ENCODE measurements at regions not wholly inside any gene's neighbourhood (a gene's known extent, or its start where the extent isn't known, plus 50 kb on each side); places are given as distances from the start of the nearest gene placed in this dataset.
"Not testable (repeated sequence)": the region's sequence is repeated elsewhere in the genome, so short reads cannot be mapped to it uniquely, and the experiment has no call there.

- no peak for DNase-seq (ENCODE audit: low read depth)
Measured at GRCh38 chr9:90523958-90524357, 118.7 kb downstream of the DIRAS2 start.

GRCh38 chr9:90526386-90526785 lies 116.2 kb downstream of the DIRAS2 start:
- DNase-seq (ENCODE audit: low read depth), result no peak

GRCh38 chr9:90536094-90536493 lies 106.5 kb downstream of the DIRAS2 start:
- DNase-seq (ENCODE audit: low read depth), result not testable (repeated sequence)

- no peak for DNase-seq (ENCODE audit: low read depth)
Measured at GRCh38 chr9:90538566-90538965, 104.1 kb downstream of the DIRAS2 start.

- no peak for DNase-seq (ENCODE audit: low read depth)
Measured at GRCh38 chr9:90539286-90539685, 103.3 kb downstream of the DIRAS2 start.

GRCh38 chr9:90540734-90541133 lies 101.9 kb downstream of the DIRAS2 start:
- no peak for DNase-seq (ENCODE audit: low read depth)

GRCh38 chr9:90544488-90544887 lies 98.1 kb downstream of the DIRAS2 start:
- DNase-seq (ENCODE audit: low read depth), result no peak

GRCh38 chr9:90546200-90546599 lies 96.4 kb downstream of the DIRAS2 start:
- no peak for DNase-seq (ENCODE audit: low read depth)

- DNase-seq (ENCODE audit: low read depth), result no peak
Measured at GRCh38 chr9:90547896-90548295, 94.7 kb downstream of the DIRAS2 start.

GRCh38 chr9:90552317-90552716 lies 90.3 kb downstream of the DIRAS2 start:
- DNase-seq (ENCODE audit: low read depth), result no peak

GRCh38 chr9:90555351-90556057 lies 87.1 kb downstream of the DIRAS2 start:
- DNase-seq (ENCODE audit: low read depth), result no peak

GRCh38 chr9:90556897-90557675 lies 85.5 kb downstream of the DIRAS2 start:
- no peak for DNase-seq (ENCODE audit: low read depth)

- DNase-seq (ENCODE audit: low read depth), result no peak
Measured at GRCh38 chr9:90559075-90560073, 83.2 kb downstream of the DIRAS2 start.

Data from T follicular helper cell (primary cell).